Breast epithelium (tissue), 4 donors: ENCODE measurements at regions not wholly inside any gene's neighbourhood (a gene's known extent, or its start where the extent isn't known, plus 50 kb on each side); places are given as distances from the start of the nearest gene placed in this dataset.

Experiments
- DNase-seq, 2 donors: peaks; one replicate each; pipeline ENCODE4 v3.0.0-alpha.2; 2019; ENCODE audit warnings: low spot score in 2 of 2
- H3K27ac ChIP-seq, 2 donors: fragments of 200-600 bp; sonication (generic) in 1 of 2; one replicate each; pipeline ENCODE4 v1.5.1; 2016 to 2019; ENCODE audit warnings: mild to moderate bottlenecking in 1 of 2
- H3K27me3 ChIP-seq, 2 donors: fragments of 200-600 bp; sonication (generic) in 1 of 2; one replicate each; pipeline versions ENCODE4 v1.5.1 to v1.6.0; 2017 to 2019; ENCODE audit warnings: control low read depth in 1 of 2, mild to moderate bottlenecking in 1 of 2
- H3K36me3 ChIP-seq: fragments of 200-600 bp; one replicate; pipeline ENCODE4 v1.5.1; 2019
- H3K4me1 ChIP-seq, 2 donors: fragments of 200-600 bp; sonication (generic); one replicate each; pipeline ENCODE4 v1.5.1; 2016 to 2019; ENCODE audit warnings: control low read depth in 1 of 2
- H3K4me3 ChIP-seq, 3 donors: fragments of 200-600 bp; sonication (generic); 1 replicate in 2 of 3; 2 replicates in 1 of 3; pipeline ENCODE4 v1.5.1; 2016 to 2019; ENCODE audit warnings: mild to moderate bottlenecking in 3 of 3, moderate library complexity in 2 of 3
- H3K9me3 ChIP-seq, 2 donors: fragments of 200-600 bp; sonication (generic) in 1 of 2; one replicate each; pipeline ENCODE4 v1.5.1; 2016 to 2019; ENCODE audit warnings: control low read depth in 1 of 2
- CTCF ChIP-seq, 3 donors: fragments of 450-650 bp; IDR thresholded peaks; one replicate each; pipeline ENCODE4 v1.5.1; 2016 to 2017; ENCODE audit warnings: antibody characterized with exemption in 3 of 3, mild to moderate bottlenecking in 3 of 3, moderate library complexity in 3 of 3
- POLR2A ChIP-seq: fragments of 450-650 bp; IDR thresholded peaks from one replicate; pipeline ENCODE4 v1.6.1; 2016; ENCODE audit warnings: antibody characterized with exemption, mild to moderate bottlenecking, moderate library complexity
- POLR2AphosphoS5 ChIP-seq, 3 donors: sonication (generic); formaldehyde crosslinking; IDR thresholded peaks; one replicate each; pipeline ENCODE4 v1.6.1; 2017; ENCODE audit warnings: antibody characterized with exemption in 3 of 3
- intact Hi-C: fragments of 100-400 bp; cut with DNase I; formaldehyde crosslinking; loops from one replicate; pipeline ENCODE4 v1.15.1; 2023; ENCODE audit warnings: low total_unique reads

GRCh38 chr14:100484531-100485267 lies 102.5 kb downstream of the BEGAIN start:
- no peak for DNase-seq
- no peak overlapping the region for H3K4me3 ChIP-seq
- no peaks in the 10 kb centered on the region for H3K36me3 ChIP-seq
- H3K4me1 ChIP-seq = no peaks in the 10 kb centered on the region
- no peaks in the 10 kb centered on the region for H3K27me3 ChIP-seq
- H3K27ac ChIP-seq = no peak overlapping the region
- intact Hi-C loops = no loop called here
- no peaks in the 10 kb centered on the region for H3K9me3 ChIP-seq
- no peak for TF ChIP-seq POLR2A
- no peak for TF ChIP-seq POLR2AphosphoS5 (IDR thresholded peaks at IDR 0.05)
- no peak for TF ChIP-seq CTCF (IDR thresholded peaks at IDR 0.05)

GRCh38 chr14:100486025-100486828 lies 101.0 kb downstream of the BEGAIN start:
- H3K27ac ChIP-seq = no peak overlapping the region
- no peaks in the 10 kb centered on the region for H3K27me3 ChIP-seq
- H3K4me3 ChIP-seq = no peak overlapping the region
- no peaks in the 10 kb centered on the region for H3K4me1 ChIP-seq
- DNase-seq = no peak
- intact Hi-C loops = no loop called here
- no peak for TF ChIP-seq CTCF (IDR thresholded peaks at IDR 0.05)
- no peak for TF ChIP-seq POLR2AphosphoS5 (IDR thresholded peaks at IDR 0.05)
- no peak for TF ChIP-seq POLR2A
- no peaks in the 10 kb centered on the region for H3K36me3 ChIP-seq
- H3K9me3 ChIP-seq = no peaks in the 10 kb centered on the region
